Right cardiac atrium (tissue), 5 donors: ENCODE measurements at regions not wholly inside any gene's neighbourhood (a gene's known extent, or its start where the extent isn't known, plus 50 kb on each side); places are given as distances from the start of the nearest gene placed in this dataset.
"Not testable (repeated sequence)": the region's sequence is repeated elsewhere in the genome, so short reads cannot be mapped to it uniquely, and the experiment has no call there.

Experiments
- ATAC-seq, 2 donors: fragments of 200-7000 bp; cut with Tn5 transposase; one replicate each; pipeline versions ENCODE4 v1.8.0 to v1.9.1; 2020; ENCODE audit warnings: moderate library complexity in 2 of 2, mild to moderate bottlenecking in 1 of 2
- DNase-seq, 3 donors: peaks; one replicate each; pipeline ENCODE4 v3.0.0-alpha.2; 2020
- H3K27ac ChIP-seq: one replicate; pipeline ENCODE4 v1.5.1; 2013; ENCODE audit warnings: mild to moderate bottlenecking, low read length, control low read depth, moderate library complexity
- H3K27me3 ChIP-seq: one replicate; pipeline ENCODE4 v1.6.1; 2013; ENCODE audit not compliant: control insufficient read depth, insufficient read depth
- H3K4me1 ChIP-seq: one replicate; pipeline ENCODE4 v1.6.1; 2013; ENCODE audit warnings: low read length; ENCODE audit not compliant: control insufficient read depth, insufficient read depth
- H3K4me3 ChIP-seq: one replicate; pipeline ENCODE4 v1.5.1; 2013; ENCODE audit warnings: low read length, control low read depth
- H3K9me3 ChIP-seq: one replicate; pipeline ENCODE4 v1.6.1; 2013; ENCODE audit warnings: low read length; ENCODE audit not compliant: control insufficient read depth
- WGBS: extraction: QIAGEN DNeasy Blood & Tissue Kit; methylation state at CpG from one replicate; pipeline ENCODE4 v1.1.7; 2013; 5-methylcytosine and 5-hydroxymethylcytosine counted together
- intact Hi-C, 4 donors: fragments of 100-400 bp; cut with DNase I; formaldehyde crosslinking; loops; one replicate each; pipeline versions ENCODE4 v1.11.0 to v1.14.0; 2022 to 2023
- donor health status: healthy with polysubstance abuse.
- donor health status: DM: no; HTN: yes; CAD: no.
- donor health status: DM: no; HTN: no; CAD: no.
- donor health status: DM: no; HTN: yes; CAD: no; lungs with severe emphysema.
- donor health status: DM: yes; HTN: yes; CAD: no.

GRCh38 chr12:59346248-59346647 lies 249.6 kb upstream of the SLC16A7 start:
- H3K27me3 ChIP-seq, H3K27ac ChIP-seq, H3K4me1 ChIP-seq, intact Hi-C loops, H3K9me3 ChIP-seq, H3K4me3 ChIP-seq, DNase-seq, ATAC-seq: not testable (repeated sequence)
- WGBS: 66% methylated on average over 5 of the region's 5 CpGs

- Histone ChIP-seq H3K4me3 (no peak overlapping the region), H3K27me3 (no peaks in the 10 kb centered on the region), H3K9me3 (no peaks in the 10 kb centered on the region), H3K27ac (no peak overlapping the region), H3K4me1 (no peaks in the 10 kb centered on the region)
- ATAC-seq (no peak), DNase-seq (no peak)
- intact Hi-C loops: no loop called here
- WGBS: 61% methylated on average over 4 of the region's 4 CpGs
These were observed 250.4 kb upstream of the SLC16A7 start for GRCh38 chr12:59345406-59345805.

- no peaks in the 10 kb centered on the region for H3K9me3 ChIP-seq
- WGBS: 2% methylated on average over 1 of the region's 1 CpG
- DNase-seq (no peak), ATAC-seq (no peak)
- H3K4me1 ChIP-seq: no peaks in the 10 kb centered on the region
- H3K27me3 ChIP-seq: no peaks in the 10 kb centered on the region
- no peak overlapping the region for H3K4me3 ChIP-seq
- no peak overlapping the region for H3K27ac ChIP-seq
- intact Hi-C loops: no loop called here
These were observed 251.6 kb upstream of the SLC16A7 start for GRCh38 chr12:59344224-59344623.

- Histone ChIP-seq H3K4me1 (no peaks in the 10 kb centered on the region), H3K27me3 (no peaks in the 10 kb centered on the region), H3K9me3 (no peaks in the 10 kb centered on the region), H3K27ac (no peak overlapping the region), H3K4me3 (no peak overlapping the region)
- ATAC-seq: no peak
- intact Hi-C loops: no loop called here
- WGBS: 84% methylated on average over 2 of the region's 2 CpGs
- no peak for DNase-seq
These were observed 266.4 kb upstream of the SLC16A7 start for GRCh38 chr12:59329462-59329861.

GRCh38 chr12:59328395-59329075 lies 267.3 kb upstream of the SLC16A7 start:
- DNase-seq, H3K4me3 ChIP-seq, intact Hi-C loops, H3K9me3 ChIP-seq, H3K27me3 ChIP-seq, H3K27ac ChIP-seq, ATAC-seq, H3K4me1 ChIP-seq: not testable (repeated sequence)
- 87% methylated on average over 15 of the region's 15 CpGs for WGBS

GRCh38 chr12:59326457-59326856 lies 269.4 kb upstream of the SLC16A7 start:
- H3K27me3 ChIP-seq: not testable (repeated sequence)
- WGBS: 92% methylated on average over 11 of the region's 12 CpGs

GRCh38 chr12:59322473-59322872 lies 273.4 kb upstream of the SLC16A7 start:
- no peak overlapping the region for H3K4me3 ChIP-seq
- H3K27ac ChIP-seq: no peak overlapping the region
- WGBS: 52% methylated on average over 2 of the region's 2 CpGs
- intact Hi-C loops: no loop called here
- DNase-seq (peak in 2 of 3 donors; percentile 18 to 54), ATAC-seq (no peak)
- H3K4me1 ChIP-seq: no peaks in the 10 kb centered on the region
- no peaks in the 10 kb centered on the region for H3K27me3 ChIP-seq
- H3K9me3 ChIP-seq: no peaks in the 10 kb centered on the region

More at GRCh38 chr12:59326457-59326856, 269.4 kb upstream of the SLC16A7 start:
- H3K4me3 ChIP-seq, H3K4me1 ChIP-seq, H3K9me3 ChIP-seq, intact Hi-C loops, H3K27ac ChIP-seq, ATAC-seq: not testable (repeated sequence)
- DNase-seq: peak in 1 of 3 donors; percentile 6

GRCh38 chr12:59321278-59321677 lies 274.6 kb upstream of the SLC16A7 start:
- intact Hi-C loops: no loop called here
- no peak for DNase-seq
- Histone ChIP-seq H3K4me1 (no peaks in the 10 kb centered on the region), H3K9me3 (no peaks in the 10 kb centered on the region), H3K4me3 (no peak overlapping the region), H3K27ac (no peak overlapping the region), H3K27me3 (no peaks in the 10 kb centered on the region)
- no peak for ATAC-seq
- 83% methylated on average over 1 of the region's 1 CpG for WGBS

- intact Hi-C loops: no loop called here
- ATAC-seq: no peak
- no peaks in the 10 kb centered on the region for H3K4me1 ChIP-seq
- H3K4me3 ChIP-seq: no peak overlapping the region
- H3K27ac ChIP-seq: no peak overlapping the region
- 91% methylated on average over 1 of the region's 1 CpG for WGBS
- no peak for DNase-seq
- no peaks in the 10 kb centered on the region for H3K27me3 ChIP-seq
- no peaks in the 10 kb centered on the region for H3K9me3 ChIP-seq
These were observed 275.7 kb upstream of the SLC16A7 start for GRCh38 chr12:59320112-59320511.

- no peaks in the 10 kb centered on the region for H3K4me1 ChIP-seq
- DNase-seq (no peak), ATAC-seq (no peak)
- intact Hi-C loops: no loop called here
- no peaks in the 10 kb centered on the region for H3K9me3 ChIP-seq
- no peak overlapping the region for H3K27ac ChIP-seq
- 92% methylated on average over 2 of the region's 2 CpGs for WGBS
- no peak overlapping the region for H3K4me3 ChIP-seq
- no peaks in the 10 kb centered on the region for H3K27me3 ChIP-seq
These were observed 276.9 kb upstream of the SLC16A7 start for GRCh38 chr12:59318940-59319339.

GRCh38 chr12:59317598-59317997 lies 278.2 kb upstream of the SLC16A7 start:
- no peak for ATAC-seq
- no peak overlapping the region for H3K4me3 ChIP-seq
- 91% methylated on average over 6 of the region's 6 CpGs for WGBS
- no peaks in the 10 kb centered on the region for H3K27me3 ChIP-seq
- intact Hi-C loops: no loop called here
- no peaks in the 10 kb centered on the region for H3K9me3 ChIP-seq
- H3K27ac ChIP-seq: no peak overlapping the region
- no peak for DNase-seq
- no peaks in the 10 kb centered on the region for H3K4me1 ChIP-seq

GRCh38 chr12:59316938-59317337 lies 278.9 kb upstream of the SLC16A7 start:
- DNase-seq (no peak), ATAC-seq (no peak)
- Histone ChIP-seq H3K27ac (no peak overlapping the region), H3K27me3 (no peaks in the 10 kb centered on the region), H3K9me3 (no peaks in the 10 kb centered on the region), H3K4me1 (no peaks in the 10 kb centered on the region), H3K4me3 (no peak overlapping the region)
- 60% methylated on average over 3 of the region's 3 CpGs for WGBS
- intact Hi-C loops: no loop called here
